ENCODE measurements at regions not wholly inside any gene's neighbourhood (a gene's known extent, or its start where the extent isn't known, plus 50 kb on each side); places are given as distances from the start of the nearest gene placed in this dataset.

GRCh38 chr16:86073103-86073625 is 174.2 kb downstream of the IRF8 start:
- H3K4me3 ChIP-seq (ENCODE audit: low read depth, low read length), result no peak overlapping the region
- ChIA-PET CTCF (interaction anchor here (0.8 to 19.0 kb wide), 34 partner anchors 8 to 464 kb away, joined by 3 to 685 read pairs (median 5); partner anchors contain the start of gene FOXF1), POLR2A (interaction anchor here (0.6 to 0.7 kb wide), 2 partner anchors 284 to 438 kb away, joined by 3 read pairs; no protein-coding TSS in a partner anchor)
- no peak for TF ChIP-seq CTCF (IDR thresholded peaks at IDR 0.05; ENCODE audit: insufficient read depth, low read length, missing control alignments)
- no peak for DNase-seq (ENCODE audit: low read depth, low spot score)

- CTCF ChIA-PET, result interaction anchor here (0.8 to 19.0 kb wide), 23 partner anchors 8 to 458 kb away, joined by 3 to 685 read pairs (median 6); partner anchors contain the start of gene FOXF1
- no peak overlapping the region for H3K4me3 ChIP-seq (ENCODE audit: low read depth, low read length)
- no peak for DNase-seq (ENCODE audit: low read depth, low spot score)
- TF ChIP-seq CTCF (IDR thresholded peaks at IDR 0.05; ENCODE audit: insufficient read depth, low read length, missing control alignments), result no peak
- POLR2A ChIA-PET, result interaction anchor here (0.6 kb wide), 1 partner anchor 437 kb away, joined by 3 read pairs; no protein-coding TSS in a partner anchor
Measured at GRCh38 chr16:86073763-86074493, 175.0 kb downstream of the IRF8 start.

- no peak for TF ChIP-seq CTCF (IDR thresholded peaks at IDR 0.05; ENCODE audit: insufficient read depth, low read length, missing control alignments)
- no peak for DNase-seq (ENCODE audit: low read depth, low spot score)
- ChIA-PET POLR2A (no interaction called here), CTCF (interaction anchor here (0.6 to 19.0 kb wide), 4 partner anchors 253 to 448 kb away, joined by 3 to 685 read pairs (median 10); no protein-coding TSS in a partner anchor)
- no peak overlapping the region for H3K4me3 ChIP-seq (ENCODE audit: low read depth, low read length)
Measured at GRCh38 chr16:86074651-86075487, 175.9 kb downstream of the IRF8 start.

- POLR2A ChIA-PET, result no interaction called here
- DNase-seq (ENCODE audit: low read depth, low spot score), result no peak
- H3K4me3 ChIP-seq (ENCODE audit: low read depth, low read length), result no peak overlapping the region
- CTCF ChIA-PET, result interaction anchor here (0.6 to 19.0 kb wide), 4 partner anchors 10 to 447 kb away, joined by 3 to 685 read pairs (median 6); no protein-coding TSS in a partner anchor
- TF ChIP-seq CTCF (IDR thresholded peaks at IDR 0.05; ENCODE audit: insufficient read depth, low read length, missing control alignments), result no peak
Measured at GRCh38 chr16:86075488-86075785, 176.5 kb downstream of the IRF8 start.

GRCh38 chr16:86075839-86076440 is 177.0 kb downstream of the IRF8 start:
- ChIA-PET POLR2A (no interaction called here), CTCF (interaction anchor here (1.6 to 19.0 kb wide), 3 partner anchors 10 to 447 kb away, joined by 4 to 685 read pairs (median 7); no protein-coding TSS in a partner anchor)
- TF ChIP-seq CTCF (IDR thresholded peaks at IDR 0.05; ENCODE audit: insufficient read depth, low read length, missing control alignments), result no peak
- no peak overlapping the region for H3K4me3 ChIP-seq (ENCODE audit: low read depth, low read length)
- no peak for DNase-seq (ENCODE audit: low read depth, low spot score)

Measured in AG04449 (cell line).